ENCODE measurements at regions not wholly inside any gene's neighbourhood (a gene's known extent, or its start where the extent isn't known, plus 50 kb on each side); places are given as distances from the start of the nearest gene placed in this dataset.

DNA sequence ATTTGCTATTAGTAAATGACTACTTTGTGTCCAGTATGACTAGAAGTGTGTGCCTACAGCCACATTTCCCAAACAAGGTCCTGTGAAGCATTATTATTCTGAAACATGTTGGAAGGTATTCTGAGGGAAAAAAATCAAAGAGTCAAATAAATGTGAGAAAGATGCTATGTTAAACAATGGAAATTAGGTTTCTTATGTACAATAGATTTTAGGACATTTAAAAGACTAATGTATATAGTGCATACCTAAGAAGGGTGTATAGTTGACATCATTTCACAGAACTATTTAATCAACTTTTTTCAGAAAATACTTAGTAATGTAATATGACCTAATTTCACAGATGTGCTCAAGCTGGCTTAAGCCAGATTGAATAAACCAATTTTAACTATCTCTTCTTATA, 582.5 kb downstream of the USP25 start:
- no peaks in the 10 kb centered on the region for H3K27me3 ChIP-seq (ENCODE audit: control insufficient read depth in 2 of 2, insufficient read depth in 1 of 2, low read length in 1 of 2)
- no peak overlapping the region for H3K27ac ChIP-seq (ENCODE audit: low read depth in 1 of 2, low read length in 1 of 2)
- H3K9me3 ChIP-seq (ENCODE audit: control insufficient read depth in 2 of 2, insufficient read depth in 1 of 2, low read length in 1 of 2), result no peaks in the 10 kb centered on the region
- H3K4me1 ChIP-seq (ENCODE audit: control insufficient read depth in 2 of 2, insufficient read depth in 2 of 2, low read length in 2 of 2), result no peaks in the 10 kb centered on the region
- H3K4me3 ChIP-seq (ENCODE audit: low read length in 2 of 2), result no peak overlapping the region
- DNase-seq (ENCODE audit: low read depth in 6 of 9, low spot score in 9 of 9), result no peak
- H3K36me3 ChIP-seq (ENCODE audit: control insufficient read depth in 2 of 2, insufficient read depth in 2 of 2, low read length in 1 of 2), result no peaks in the 10 kb centered on the region

DNA sequence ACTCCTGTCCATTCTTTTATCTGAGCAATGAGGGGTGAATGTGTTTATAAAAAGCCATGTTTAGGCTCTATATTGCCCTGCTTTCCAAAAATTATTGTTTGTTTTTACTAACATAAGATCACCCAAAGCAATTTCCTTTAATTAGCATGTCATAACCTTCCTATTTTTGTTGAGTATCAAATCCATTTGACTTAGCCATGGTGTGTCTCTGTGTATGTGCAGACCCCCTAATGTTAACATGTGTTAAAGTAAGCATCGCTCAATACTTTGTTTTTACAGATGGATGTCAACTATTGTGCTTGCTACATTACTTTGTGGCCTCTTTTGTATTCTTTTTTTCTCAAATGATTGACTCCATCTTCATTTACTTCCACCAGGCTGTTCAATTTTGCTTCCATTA, 585.4 kb downstream of the USP25 start:
- Histone ChIP-seq H3K36me3 (ENCODE audit: control insufficient read depth in 2 of 2, insufficient read depth in 2 of 2, low read length in 1 of 2) (no peaks in the 10 kb centered on the region), H3K9me3 (ENCODE audit: control insufficient read depth in 2 of 2, insufficient read depth in 1 of 2, low read length in 1 of 2) (no peaks in the 10 kb centered on the region), H3K27me3 (ENCODE audit: control insufficient read depth in 2 of 2, insufficient read depth in 1 of 2, low read length in 1 of 2) (no peaks in the 10 kb centered on the region), H3K27ac (ENCODE audit: low read depth in 1 of 2, low read length in 1 of 2) (no peak overlapping the region), H3K4me1 (ENCODE audit: control insufficient read depth in 2 of 2, insufficient read depth in 2 of 2, low read length in 2 of 2) (no peaks in the 10 kb centered on the region), H3K4me3 (ENCODE audit: low read length in 2 of 2) (no peak overlapping the region)
- WGBS, result 97% methylated on average over 1 of the region's 1 CpG
- no peak for DNase-seq (ENCODE audit: low read depth in 6 of 9, low spot score in 9 of 9)

DNA sequence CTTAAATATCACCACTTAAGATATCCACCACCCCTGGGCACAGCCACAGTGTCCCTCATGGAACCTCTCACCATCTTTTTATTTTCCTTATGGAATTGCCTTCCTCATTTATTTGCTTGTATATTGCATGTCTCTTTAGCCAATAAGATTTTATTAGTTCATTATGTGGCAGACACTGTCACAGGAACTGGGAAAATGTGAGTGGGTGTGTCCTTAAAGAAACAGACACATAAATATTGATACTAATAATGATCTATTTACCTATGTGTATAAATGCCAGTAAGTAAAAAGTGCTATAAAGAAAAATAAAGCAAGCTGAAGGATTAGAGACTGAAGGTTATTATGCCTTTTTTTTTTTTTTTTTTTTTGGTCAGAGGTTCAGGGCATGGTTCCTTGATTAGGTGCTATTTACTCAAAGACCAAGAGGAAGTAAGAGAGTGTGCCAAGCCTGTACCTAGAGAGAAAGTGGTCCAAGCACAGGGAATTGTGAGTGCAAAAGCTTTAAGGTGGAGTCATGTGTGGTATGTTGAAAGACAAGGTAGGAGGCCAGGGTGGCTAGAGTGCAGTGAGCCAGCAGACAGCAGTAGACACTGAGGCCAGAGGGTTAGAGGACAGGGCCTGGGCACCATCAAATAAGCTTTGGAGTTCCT, 589.0 kb downstream of the USP25 start:
- H3K36me3 ChIP-seq (ENCODE audit: control insufficient read depth in 2 of 2, insufficient read depth in 2 of 2, low read length in 1 of 2), result no peaks in the 10 kb centered on the region
- H3K4me1 ChIP-seq (ENCODE audit: control insufficient read depth in 2 of 2, insufficient read depth in 2 of 2, low read length in 2 of 2), result no peaks in the 10 kb centered on the region
- H3K4me3 ChIP-seq (ENCODE audit: low read length in 2 of 2), result no peak overlapping the region
- H3K27me3 ChIP-seq (ENCODE audit: control insufficient read depth in 2 of 2, insufficient read depth in 1 of 2, low read length in 1 of 2), result no peaks in the 10 kb centered on the region
- H3K9me3 ChIP-seq (ENCODE audit: control insufficient read depth in 2 of 2, insufficient read depth in 1 of 2, low read length in 1 of 2), result no peaks in the 10 kb centered on the region
- DNase-seq (ENCODE audit: low read depth in 6 of 9, low spot score in 9 of 9), result no peak
- no peak overlapping the region for H3K27ac ChIP-seq (ENCODE audit: low read depth in 1 of 2, low read length in 1 of 2)

DNA sequence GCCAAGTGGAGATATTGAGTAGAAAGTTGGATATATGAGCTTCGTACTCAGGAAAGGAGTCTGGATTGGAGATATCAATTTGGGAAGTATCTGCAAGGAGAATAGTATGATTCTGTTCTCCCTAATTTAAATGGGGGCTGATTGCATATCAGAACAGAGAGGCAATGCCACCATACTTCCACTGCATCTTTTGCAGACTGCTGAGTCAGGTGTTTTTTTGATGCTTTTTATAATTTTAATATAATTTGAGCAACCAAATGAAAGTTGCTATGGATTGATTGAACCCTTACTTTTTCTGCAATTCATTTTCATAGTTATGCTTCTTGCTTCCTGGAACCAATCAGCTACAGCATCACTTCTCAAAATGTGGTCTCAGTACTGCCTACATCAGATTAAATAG, 590.3 kb downstream of the USP25 start:
- no peak for DNase-seq (ENCODE audit: low read depth in 6 of 9, low spot score in 9 of 9)
- no peaks in the 10 kb centered on the region for H3K4me1 ChIP-seq (ENCODE audit: control insufficient read depth in 2 of 2, insufficient read depth in 2 of 2, low read length in 2 of 2)
- no peak overlapping the region for H3K27ac ChIP-seq (ENCODE audit: low read depth in 1 of 2, low read length in 1 of 2)
- WGBS, result 95% methylated on average over 1 of the region's 1 CpG
- H3K27me3 ChIP-seq (ENCODE audit: control insufficient read depth in 2 of 2, insufficient read depth in 1 of 2, low read length in 1 of 2), result no peaks in the 10 kb centered on the region
- H3K4me3 ChIP-seq (ENCODE audit: low read length in 2 of 2), result no peak overlapping the region
- H3K36me3 ChIP-seq (ENCODE audit: control insufficient read depth in 2 of 2, insufficient read depth in 2 of 2, low read length in 1 of 2), result no peaks in the 10 kb centered on the region
- H3K9me3 ChIP-seq (ENCODE audit: control insufficient read depth in 2 of 2, insufficient read depth in 1 of 2, low read length in 1 of 2), result no peaks in the 10 kb centered on the region

DNA sequence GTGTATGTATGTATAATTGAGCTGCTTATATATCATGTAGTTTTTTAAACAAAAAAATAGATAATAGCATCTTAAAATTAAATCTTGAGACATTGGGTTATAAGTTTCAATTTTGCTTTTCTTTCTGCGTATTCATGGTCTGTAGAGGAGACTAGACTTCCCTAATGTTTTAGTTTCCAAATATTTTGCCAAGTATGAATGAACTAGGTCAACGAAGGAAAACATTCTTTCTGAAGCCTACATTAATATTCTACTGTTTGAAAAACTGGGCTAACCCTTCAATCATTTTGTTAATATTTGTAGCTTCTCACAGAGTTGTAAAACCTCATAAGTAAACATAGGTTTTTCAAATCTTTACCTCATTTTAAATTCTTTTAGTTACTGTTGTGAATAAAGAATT, 592.7 kb downstream of the USP25 start:
- WGBS, result 97% methylated on average over 2 of the region's 2 CpGs

DNA sequence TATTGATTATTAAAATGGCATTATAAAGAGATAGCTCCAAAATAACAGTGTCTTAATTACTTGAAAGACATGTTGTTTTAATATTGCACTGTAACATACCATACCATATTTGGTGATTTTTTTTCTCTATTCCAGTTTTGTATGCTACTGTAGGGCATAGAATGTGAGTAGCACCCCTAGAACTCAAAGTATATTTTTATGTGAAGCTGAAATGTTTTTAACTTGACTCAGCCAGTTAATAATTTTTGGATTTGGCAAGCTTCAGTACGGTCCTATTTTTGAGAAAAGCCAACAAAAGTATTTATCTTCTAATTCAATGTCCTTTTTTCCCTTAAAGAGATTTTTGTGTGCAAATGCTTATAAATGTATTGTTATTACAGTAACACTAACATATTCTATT, 593.8 kb downstream of the USP25 start:
- H3K4me1 ChIP-seq (ENCODE audit: control insufficient read depth in 2 of 2, insufficient read depth in 2 of 2, low read length in 2 of 2), result no peaks in the 10 kb centered on the region
- no peak overlapping the region for H3K27ac ChIP-seq (ENCODE audit: low read depth in 1 of 2, low read length in 1 of 2)
- 97% methylated on average over 1 of the region's 1 CpG for WGBS
- H3K36me3 ChIP-seq (ENCODE audit: control insufficient read depth in 2 of 2, insufficient read depth in 2 of 2, low read length in 1 of 2), result no peaks in the 10 kb centered on the region
- no peak overlapping the region for H3K4me3 ChIP-seq (ENCODE audit: low read length in 2 of 2)
- no peaks in the 10 kb centered on the region for H3K27me3 ChIP-seq (ENCODE audit: control insufficient read depth in 2 of 2, insufficient read depth in 1 of 2, low read length in 1 of 2)
- no peak for DNase-seq (ENCODE audit: low read depth in 6 of 9, low spot score in 9 of 9)
- no peaks in the 10 kb centered on the region for H3K9me3 ChIP-seq (ENCODE audit: control insufficient read depth in 2 of 2, insufficient read depth in 1 of 2, low read length in 1 of 2)

More for the DNA sequence above, 592.7 kb downstream of the USP25 start:
- no peak for DNase-seq (ENCODE audit: low read depth in 6 of 9, low spot score in 9 of 9)
- no peaks in the 10 kb centered on the region for H3K36me3 ChIP-seq (ENCODE audit: control insufficient read depth in 2 of 2, insufficient read depth in 2 of 2, low read length in 1 of 2)
- H3K27ac ChIP-seq (ENCODE audit: low read depth in 1 of 2, low read length in 1 of 2), result no peak overlapping the region
- H3K4me3 ChIP-seq (ENCODE audit: low read length in 2 of 2), result no peak overlapping the region
- H3K27me3 ChIP-seq (ENCODE audit: control insufficient read depth in 2 of 2, insufficient read depth in 1 of 2, low read length in 1 of 2), result no peaks in the 10 kb centered on the region
- no peaks in the 10 kb centered on the region for H3K9me3 ChIP-seq (ENCODE audit: control insufficient read depth in 2 of 2, insufficient read depth in 1 of 2, low read length in 1 of 2)
- H3K4me1 ChIP-seq (ENCODE audit: control insufficient read depth in 2 of 2, insufficient read depth in 2 of 2, low read length in 2 of 2), result no peaks in the 10 kb centered on the region

DNA sequence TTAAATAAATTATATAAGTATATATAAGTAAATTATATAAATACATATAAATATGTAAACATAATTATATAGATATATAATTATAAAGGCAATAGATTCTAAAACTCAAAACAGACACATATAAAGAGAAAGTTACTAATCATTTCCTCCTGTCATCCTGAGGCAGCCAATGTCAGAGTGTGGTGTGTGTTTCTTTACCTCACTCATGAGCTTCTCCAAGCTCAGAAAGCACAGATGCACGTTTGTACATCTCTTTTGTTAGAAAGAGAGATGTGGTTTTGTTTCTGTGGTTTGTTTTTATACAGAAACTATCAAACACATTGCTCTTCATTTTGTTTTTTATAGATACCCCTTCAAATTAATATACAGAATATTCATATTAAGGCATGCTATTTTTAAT, 594.8 kb downstream of the USP25 start:
- peak in 1 of 9 donors; percentile 38 for DNase-seq (ENCODE audit: low read depth in 6 of 9, low spot score in 9 of 9)
- H3K27me3 ChIP-seq (ENCODE audit: control insufficient read depth in 2 of 2, insufficient read depth in 1 of 2, low read length in 1 of 2), result no peaks in the 10 kb centered on the region
- no peaks in the 10 kb centered on the region for H3K9me3 ChIP-seq (ENCODE audit: control insufficient read depth in 2 of 2, insufficient read depth in 1 of 2, low read length in 1 of 2)
- WGBS, result 5% methylated on average over 1 of the region's 1 CpG
- H3K4me3 ChIP-seq (ENCODE audit: low read length in 2 of 2), result no peak overlapping the region
- H3K36me3 ChIP-seq (ENCODE audit: control insufficient read depth in 2 of 2, insufficient read depth in 2 of 2, low read length in 1 of 2), result no peaks in the 10 kb centered on the region
- H3K27ac ChIP-seq (ENCODE audit: low read depth in 1 of 2, low read length in 1 of 2), result no peak overlapping the region
- no peaks in the 10 kb centered on the region for H3K4me1 ChIP-seq (ENCODE audit: control insufficient read depth in 2 of 2, insufficient read depth in 2 of 2, low read length in 2 of 2)

DNA sequence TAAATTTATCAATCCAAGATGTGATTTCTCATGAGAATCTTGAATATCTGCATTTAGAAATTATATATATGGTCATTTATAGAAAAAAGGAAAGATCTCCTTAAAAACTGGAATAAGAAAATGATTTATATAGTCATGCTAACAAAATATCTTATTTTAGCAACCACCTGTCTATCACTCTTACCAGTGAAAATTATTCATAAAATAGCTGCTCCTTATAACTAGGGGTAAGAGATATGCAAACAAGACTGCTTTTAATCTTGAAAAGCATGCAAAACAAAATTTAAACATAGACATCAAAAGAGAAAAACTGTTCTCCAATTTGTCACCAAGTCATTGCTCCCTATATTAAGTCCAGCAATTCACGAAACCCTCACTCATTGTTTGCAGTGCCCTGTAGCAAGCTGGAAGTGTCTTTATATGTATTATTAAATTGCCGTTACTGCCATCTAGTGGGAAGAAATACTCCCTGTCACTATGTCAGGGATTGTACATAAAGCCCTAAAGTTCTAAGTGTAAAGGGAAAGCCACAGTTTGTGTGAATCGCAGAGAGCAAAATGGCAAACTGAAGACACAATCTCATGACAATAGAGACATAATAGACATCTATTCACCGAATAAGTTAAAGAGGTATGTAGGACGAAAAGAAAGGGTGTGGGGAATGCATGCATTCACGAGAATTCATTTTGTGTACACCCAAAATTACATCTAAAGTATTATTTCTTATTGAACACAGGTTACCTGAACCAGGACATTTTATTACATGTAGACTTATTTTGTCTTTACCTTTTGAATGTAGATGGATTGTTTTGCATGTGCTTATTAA, 600.5 kb downstream of the USP25 start:
- Histone ChIP-seq H3K36me3 (ENCODE audit: control insufficient read depth in 2 of 2, insufficient read depth in 2 of 2, low read length in 1 of 2) (no peaks in the 10 kb centered on the region), H3K9me3 (ENCODE audit: control insufficient read depth in 2 of 2, insufficient read depth in 1 of 2, low read length in 1 of 2) (no peaks in the 10 kb centered on the region), H3K4me3 (ENCODE audit: low read length in 2 of 2) (no peak overlapping the region), H3K27ac (ENCODE audit: low read depth in 1 of 2, low read length in 1 of 2) (no peak overlapping the region), H3K27me3 (ENCODE audit: control insufficient read depth in 2 of 2, insufficient read depth in 1 of 2, low read length in 1 of 2) (no peaks in the 10 kb centered on the region), H3K4me1 (ENCODE audit: control insufficient read depth in 2 of 2, insufficient read depth in 2 of 2, low read length in 2 of 2) (no peaks in the 10 kb centered on the region)
- WGBS, result 53% methylated on average over 6 of the region's 6 CpGs
- peak; percentile 19 to 81 (median 55) for DNase-seq (ENCODE audit: low read depth in 6 of 9, low spot score in 9 of 9)

DNA sequence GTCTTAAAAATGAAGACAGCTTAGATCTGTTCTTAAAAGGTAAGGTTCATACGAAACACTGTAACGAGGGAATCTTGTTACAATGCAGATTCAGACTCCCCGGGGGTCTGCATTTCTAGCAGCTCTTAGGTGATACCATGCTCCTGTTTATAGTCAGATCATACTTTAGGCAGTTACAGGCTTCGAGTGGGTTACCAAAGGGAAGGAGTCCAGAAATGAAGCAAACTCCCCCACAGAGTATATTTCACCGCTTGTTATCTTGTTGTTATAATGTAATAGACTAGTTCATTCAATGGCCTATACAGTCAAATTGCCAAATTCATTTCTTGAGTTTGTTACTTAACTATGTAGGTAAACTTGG, 601.1 kb downstream of the USP25 start:
- H3K27me3 ChIP-seq (ENCODE audit: control insufficient read depth in 2 of 2, insufficient read depth in 1 of 2, low read length in 1 of 2), result no peaks in the 10 kb centered on the region
- no peaks in the 10 kb centered on the region for H3K36me3 ChIP-seq (ENCODE audit: control insufficient read depth in 2 of 2, insufficient read depth in 2 of 2, low read length in 1 of 2)
- 96% methylated on average over 5 of the region's 5 CpGs for WGBS
- H3K4me3 ChIP-seq (ENCODE audit: low read length in 2 of 2), result no peak overlapping the region
- DNase-seq (ENCODE audit: low read depth in 6 of 9, low spot score in 9 of 9), result no peak
- H3K9me3 ChIP-seq (ENCODE audit: control insufficient read depth in 2 of 2, insufficient read depth in 1 of 2, low read length in 1 of 2), result no peaks in the 10 kb centered on the region
- no peak overlapping the region for H3K27ac ChIP-seq (ENCODE audit: low read depth in 1 of 2, low read length in 1 of 2)
- H3K4me1 ChIP-seq (ENCODE audit: control insufficient read depth in 2 of 2, insufficient read depth in 2 of 2, low read length in 2 of 2), result no peaks in the 10 kb centered on the region
